ENCODE measurements at regions not wholly inside any gene's neighbourhood (a gene's known extent, or its start where the extent isn't known, plus 50 kb on each side); places are given as distances from the start of the nearest gene placed in this dataset.

GRCh38 chr6:142518126-142518525 lies 216.3 kb downstream of the ADGRG6 start:
- Histone ChIP-seq H3K14ac (ENCODE audit: low read length) (no peak overlapping the region), H2BK12ac (ENCODE audit: low read length) (no peak overlapping the region), H3K27ac (replicated peaks; ENCODE audit: low read length) (no peak overlapping the region), H3K79me1 (ENCODE audit: low read depth, low read length) (no peaks in the 10 kb centered on the region), H4K8ac (ENCODE audit: low read depth, low read length) (no peak overlapping the region), H3K4me2 (ENCODE audit: insufficient read depth, low read length, poor library complexity, severe bottlenecking) (no peak overlapping the region), H3K4me1 (ENCODE audit: control insufficient read depth in 2 of 2, insufficient read depth in 1 of 2, low read depth in 1 of 2, low read length in 2 of 2) (no peaks in the 10 kb centered on the region), H2BK5ac (ENCODE audit: low read length) (no peak overlapping the region), H3K4me3 (ENCODE audit: low read length in 2 of 2) (no peak overlapping the region), H2AK5ac (ENCODE audit: low read depth, low read length) (no peak overlapping the region), H3K36me3 (replicated peaks in 1 of 2; ENCODE audit: control insufficient read depth in 2 of 2, insufficient read depth in 2 of 2, low read length in 2 of 2) (no peaks in the 10 kb centered on the region), H3K9ac (ENCODE audit: low read depth, low read length, poor library complexity) (no peak overlapping the region), H3K27me3 (ENCODE audit: control insufficient read depth in 3 of 3, insufficient read depth in 3 of 3, low read depth in 1 of 3, low read length in 3 of 3) (no peaks in the 10 kb centered on the region), H3K4ac (ENCODE audit: low read length) (no peak overlapping the region), H4K91ac (ENCODE audit: low read depth, low read length, poor library complexity) (no peak overlapping the region), H2BK15ac (ENCODE audit: low read length) (no peak overlapping the region), H3K9me3 (replicated peaks in 1 of 2; ENCODE audit: control insufficient read depth in 2 of 2, insufficient read depth in 1 of 2, low read depth in 1 of 2, low read length in 2 of 2) (no peaks in the 10 kb centered on the region), H3K18ac (ENCODE audit: low read length) (peak overlapping the region; percentile 80), H2AFZ (ENCODE audit: low read length) (no peak overlapping the region), H3K23ac (ENCODE audit: low read depth, low read length, poor library complexity) (no peak overlapping the region), H2BK120ac (ENCODE audit: low read depth, low read length) (no peak overlapping the region)
- DNase-seq (ENCODE audit: low spot score) = no peak
- no CpG with 5 or more reads among the region's 3 CpGs for WGBS, 2 donors (ENCODE audit: extremely low coverage in 2 of 2, insufficient read length in 2 of 2, insufficient replicate concordance in 1 of 2)

- no peak overlapping the region for H3K4me3 ChIP-seq (ENCODE audit: low read length in 2 of 2)
- no peak overlapping the region for H2AFZ ChIP-seq (ENCODE audit: low read length)
- H2BK5ac ChIP-seq (ENCODE audit: low read length) = no peak overlapping the region
- no peak overlapping the region for H3K18ac ChIP-seq (ENCODE audit: low read length)
- H3K4me1 ChIP-seq (ENCODE audit: control insufficient read depth in 2 of 2, insufficient read depth in 1 of 2, low read depth in 1 of 2, low read length in 2 of 2) = no peaks in the 10 kb centered on the region
- H3K4ac ChIP-seq (ENCODE audit: low read length) = no peak overlapping the region
- no peak overlapping the region for H2BK120ac ChIP-seq (ENCODE audit: low read depth, low read length)
- no peaks in the 10 kb centered on the region for H3K79me1 ChIP-seq (ENCODE audit: low read depth, low read length)
- no peak overlapping the region for H2AK5ac ChIP-seq (ENCODE audit: low read depth, low read length)
- no peak overlapping the region for H3K9ac ChIP-seq (ENCODE audit: low read depth, low read length, poor library complexity)
- H3K4me2 ChIP-seq (ENCODE audit: insufficient read depth, low read length, poor library complexity, severe bottlenecking) = no peak overlapping the region
- H3K27ac ChIP-seq (replicated peaks; ENCODE audit: low read length) = no peak overlapping the region
- no peaks in the 10 kb centered on the region for H3K27me3 ChIP-seq (ENCODE audit: control insufficient read depth in 3 of 3, insufficient read depth in 3 of 3, low read depth in 1 of 3, low read length in 3 of 3)
- H2BK12ac ChIP-seq (ENCODE audit: low read length) = no peak overlapping the region
- WGBS, 2 donors (ENCODE audit: extremely low coverage in 2 of 2, insufficient read length in 2 of 2, insufficient replicate concordance in 1 of 2) = no CpG with 5 or more reads among the region's 4 CpGs
- DNase-seq (ENCODE audit: low spot score) = no peak
- no peak overlapping the region for H3K14ac ChIP-seq (ENCODE audit: low read length)
- no peak overlapping the region for H4K8ac ChIP-seq (ENCODE audit: low read depth, low read length)
- no peaks in the 10 kb centered on the region for H3K9me3 ChIP-seq (replicated peaks in 1 of 2; ENCODE audit: control insufficient read depth in 2 of 2, insufficient read depth in 1 of 2, low read depth in 1 of 2, low read length in 2 of 2)
- no peak overlapping the region for H4K91ac ChIP-seq (ENCODE audit: low read depth, low read length, poor library complexity)
- H3K36me3 ChIP-seq (replicated peaks in 1 of 2; ENCODE audit: control insufficient read depth in 2 of 2, insufficient read depth in 2 of 2, low read length in 2 of 2) = no peaks in the 10 kb centered on the region
- no peak overlapping the region for H2BK15ac ChIP-seq (ENCODE audit: low read length)
- H3K23ac ChIP-seq (ENCODE audit: low read depth, low read length, poor library complexity) = no peak overlapping the region
Observed at GRCh38 chr6:142518761-142519160, 217.0 kb downstream of the ADGRG6 start.

- no peak for DNase-seq (ENCODE audit: low spot score)
- no peak overlapping the region for H3K23ac ChIP-seq (ENCODE audit: low read depth, low read length, poor library complexity)
- no peak overlapping the region for H3K4ac ChIP-seq (ENCODE audit: low read length)
- H2AFZ ChIP-seq (ENCODE audit: low read length) = no peak overlapping the region
- H3K36me3 ChIP-seq (replicated peaks in 1 of 2; ENCODE audit: control insufficient read depth in 2 of 2, insufficient read depth in 2 of 2, low read length in 2 of 2) = no peaks in the 10 kb centered on the region
- H3K4me2 ChIP-seq (ENCODE audit: insufficient read depth, low read length, poor library complexity, severe bottlenecking) = no peak overlapping the region
- no peak overlapping the region for H3K9ac ChIP-seq (ENCODE audit: low read depth, low read length, poor library complexity)
- no peak overlapping the region for H2BK15ac ChIP-seq (ENCODE audit: low read length)
- H3K27ac ChIP-seq (replicated peaks; ENCODE audit: low read length) = no peak overlapping the region
- H3K27me3 ChIP-seq (ENCODE audit: control insufficient read depth in 3 of 3, insufficient read depth in 3 of 3, low read depth in 1 of 3, low read length in 3 of 3) = no peaks in the 10 kb centered on the region
- H3K14ac ChIP-seq (ENCODE audit: low read length) = no peak overlapping the region
- H3K4me3 ChIP-seq (ENCODE audit: low read length in 2 of 2) = no peak overlapping the region
- no peaks in the 10 kb centered on the region for H3K79me1 ChIP-seq (ENCODE audit: low read depth, low read length)
- no peak overlapping the region for H2BK120ac ChIP-seq (ENCODE audit: low read depth, low read length)
- H2AK5ac ChIP-seq (ENCODE audit: low read depth, low read length) = no peak overlapping the region
- H4K91ac ChIP-seq (ENCODE audit: low read depth, low read length, poor library complexity) = no peak overlapping the region
- H2BK12ac ChIP-seq (ENCODE audit: low read length) = no peak overlapping the region
- H3K18ac ChIP-seq (ENCODE audit: low read length) = no peak overlapping the region
- no peak overlapping the region for H4K8ac ChIP-seq (ENCODE audit: low read depth, low read length)
- H3K9me3 ChIP-seq (replicated peaks in 1 of 2; ENCODE audit: control insufficient read depth in 2 of 2, insufficient read depth in 1 of 2, low read depth in 1 of 2, low read length in 2 of 2) = no peaks in the 10 kb centered on the region
- no peak overlapping the region for H2BK5ac ChIP-seq (ENCODE audit: low read length)
- no peaks in the 10 kb centered on the region for H3K4me1 ChIP-seq (ENCODE audit: control insufficient read depth in 2 of 2, insufficient read depth in 1 of 2, low read depth in 1 of 2, low read length in 2 of 2)
- no CpG with 5 or more reads among the region's 2 CpGs for WGBS, 2 donors (ENCODE audit: extremely low coverage in 2 of 2, insufficient read length in 2 of 2, insufficient replicate concordance in 1 of 2)
Observed at GRCh38 chr6:142521791-142522190, 220.0 kb downstream of the ADGRG6 start.

- WGBS, 2 donors (ENCODE audit: extremely low coverage in 2 of 2, insufficient read length in 2 of 2, insufficient replicate concordance in 1 of 2) = no CpG with 5 or more reads among the region's 4 CpGs
Observed at GRCh38 chr6:142523515-142524375, 221.9 kb downstream of the ADGRG6 start.

More at GRCh38 chr6:142523515-142524375, 221.9 kb downstream of the ADGRG6 start:
- no peaks in the 10 kb centered on the region for H3K9me3 ChIP-seq (replicated peaks in 1 of 2; ENCODE audit: control insufficient read depth in 2 of 2, insufficient read depth in 1 of 2, low read depth in 1 of 2, low read length in 2 of 2)
- H3K36me3 ChIP-seq (replicated peaks in 1 of 2; ENCODE audit: control insufficient read depth in 2 of 2, insufficient read depth in 2 of 2, low read length in 2 of 2) = no peaks in the 10 kb centered on the region
- H2BK120ac ChIP-seq (ENCODE audit: low read depth, low read length) = no peak overlapping the region
- H2AK5ac ChIP-seq (ENCODE audit: low read depth, low read length) = no peak overlapping the region
- no peak overlapping the region for H3K9ac ChIP-seq (ENCODE audit: low read depth, low read length, poor library complexity)
- H3K23ac ChIP-seq (ENCODE audit: low read depth, low read length, poor library complexity) = no peak overlapping the region
- H3K27me3 ChIP-seq (ENCODE audit: control insufficient read depth in 3 of 3, insufficient read depth in 3 of 3, low read depth in 1 of 3, low read length in 3 of 3) = no peaks in the 10 kb centered on the region
- H3K14ac ChIP-seq (ENCODE audit: low read length) = no peak overlapping the region
- H3K27ac ChIP-seq (replicated peaks; ENCODE audit: low read length) = no peak overlapping the region
- DNase-seq (ENCODE audit: low spot score) = no peak
- no peak overlapping the region for H2BK12ac ChIP-seq (ENCODE audit: low read length)
- no peak overlapping the region for H4K91ac ChIP-seq (ENCODE audit: low read depth, low read length, poor library complexity)
- H2AFZ ChIP-seq (ENCODE audit: low read length) = no peak overlapping the region
- H2BK15ac ChIP-seq (ENCODE audit: low read length) = no peak overlapping the region
- no peak overlapping the region for H3K4me2 ChIP-seq (ENCODE audit: insufficient read depth, low read length, poor library complexity, severe bottlenecking)
- H4K8ac ChIP-seq (ENCODE audit: low read depth, low read length) = no peak overlapping the region
- H3K79me1 ChIP-seq (ENCODE audit: low read depth, low read length) = no peaks in the 10 kb centered on the region
- H2BK5ac ChIP-seq (ENCODE audit: low read length) = no peak overlapping the region
- H3K18ac ChIP-seq (ENCODE audit: low read length) = no peak overlapping the region
- H3K4me3 ChIP-seq (ENCODE audit: low read length in 2 of 2) = no peak overlapping the region
- H3K4ac ChIP-seq (ENCODE audit: low read length) = no peak overlapping the region
- no peaks in the 10 kb centered on the region for H3K4me1 ChIP-seq (ENCODE audit: control insufficient read depth in 2 of 2, insufficient read depth in 1 of 2, low read depth in 1 of 2, low read length in 2 of 2)

Data from neuronal stem cell (in vitro differentiated cells).